Activated CD8-positive, alpha-beta memory T cell treated with anti-CD3 and anti-CD28 coated beads, Interleukin-2, amount 10 ng/mL, durations not matched to agents 7 days and 5 days (primary cell): ENCODE measurements at regions not wholly inside any gene's neighbourhood (a gene's known extent, or its start where the extent isn't known, plus 50 kb on each side); places are given as distances from the start of the nearest gene placed in this dataset.
"Not testable (repeated sequence)": the region's sequence is repeated elsewhere in the genome, so short reads cannot be mapped to it uniquely, and the experiment has no call there.

Experiments used
- ATAC-seq: fragments of 150-1000 bp; cut with Tn5 transposase; one replicate; pipeline ENCODE4 v1.10.0; 2021; ENCODE audit warnings: moderate library complexity
- CTCF ChIA-PET: fragments of 350-600 bp; sonication (Branson Sonifier 250); formaldehyde crosslinking; loops from one replicate; lab custom pipeline; 2021; ENCODE audit warnings: antibody characterized with exemption; lab: Charles Lee
- DNase-seq: peaks from one replicate; pipeline ENCODE4 v3.0.0-alpha.2; 2020
- H3K27ac Mint-ChIP-seq: one replicate; pipeline ENCODE4 v1.8.0; 2021; ENCODE audit warnings: mild to moderate bottlenecking, mixed read lengths
- H3K27me3 Mint-ChIP-seq: one replicate; pipeline ENCODE4 v1.8.0; 2021; ENCODE audit warnings: mixed read lengths
- H3K36me3 Mint-ChIP-seq: one replicate; pipeline ENCODE4 v1.8.0; 2021; ENCODE audit warnings: mild to moderate bottlenecking, mixed read lengths
- H3K4me1 Mint-ChIP-seq: one replicate; pipeline ENCODE4 v1.8.0; 2021; ENCODE audit warnings: mixed read lengths
- H3K4me3 Mint-ChIP-seq: one replicate; pipeline ENCODE4 v1.8.0; 2021; ENCODE audit warnings: mild to moderate bottlenecking, moderate library complexity, mixed read lengths
- H3K9me3 Mint-ChIP-seq: one replicate; pipeline ENCODE4 v1.8.0; 2022; ENCODE audit warnings: low read depth, mixed read lengths

GRCh38 chr21:35819134-35819533 lies 241.2 kb downstream of the SETD4 start:
- CTCF ChIA-PET = no interaction called here
- Mint-ChIP-seq H3K27ac (no peak overlapping the region), H3K36me3 (no peaks in the 10 kb centered on the region), H3K4me3 (no peak overlapping the region), H3K4me1 (no peaks in the 10 kb centered on the region), H3K27me3 (peaks cover 10% of the 10 kb centered on the region), H3K9me3 (no peaks in the 10 kb centered on the region)
- ATAC-seq = no peak
- no peak for DNase-seq

GRCh38 chr21:35818597-35818996 lies 241.7 kb downstream of the SETD4 start:
- H3K27me3 Mint-ChIP-seq = peaks cover 5% of the 10 kb centered on the region
- H3K4me1 Mint-ChIP-seq = no peaks in the 10 kb centered on the region
- DNase-seq (no peak), ATAC-seq (no peak)
- CTCF ChIA-PET = no interaction called here
- no peak overlapping the region for H3K4me3 Mint-ChIP-seq
- H3K36me3 Mint-ChIP-seq = no peaks in the 10 kb centered on the region
- H3K9me3 Mint-ChIP-seq = no peaks in the 10 kb centered on the region
- no peak overlapping the region for H3K27ac Mint-ChIP-seq

GRCh38 chr21:35814858-35815619 lies 245.3 kb downstream of the SETD4 start:
- no peak overlapping the region for H3K27ac Mint-ChIP-seq
- DNase-seq (no peak), ATAC-seq (no peak)
- no peak overlapping the region for H3K4me3 Mint-ChIP-seq
- no peaks in the 10 kb centered on the region for H3K36me3 Mint-ChIP-seq
- CTCF ChIA-PET = no interaction called here
- peaks cover 2% of the 10 kb centered on the region for H3K27me3 Mint-ChIP-seq
- H3K9me3 Mint-ChIP-seq = no peaks in the 10 kb centered on the region
- no peaks in the 10 kb centered on the region for H3K4me1 Mint-ChIP-seq

GRCh38 chr21:35812679-35813078 lies 247.6 kb downstream of the SETD4 start:
- Mint-ChIP-seq H3K36me3 (no peaks in the 10 kb centered on the region), H3K27me3 (peaks cover 7% of the 10 kb centered on the region), H3K27ac (no peak overlapping the region), H3K4me1 (no peaks in the 10 kb centered on the region), H3K4me3 (no peak overlapping the region), H3K9me3 (no peaks in the 10 kb centered on the region)
- CTCF ChIA-PET = no interaction called here
- DNase-seq = no peak
- ATAC-seq = no peak

DNA sequence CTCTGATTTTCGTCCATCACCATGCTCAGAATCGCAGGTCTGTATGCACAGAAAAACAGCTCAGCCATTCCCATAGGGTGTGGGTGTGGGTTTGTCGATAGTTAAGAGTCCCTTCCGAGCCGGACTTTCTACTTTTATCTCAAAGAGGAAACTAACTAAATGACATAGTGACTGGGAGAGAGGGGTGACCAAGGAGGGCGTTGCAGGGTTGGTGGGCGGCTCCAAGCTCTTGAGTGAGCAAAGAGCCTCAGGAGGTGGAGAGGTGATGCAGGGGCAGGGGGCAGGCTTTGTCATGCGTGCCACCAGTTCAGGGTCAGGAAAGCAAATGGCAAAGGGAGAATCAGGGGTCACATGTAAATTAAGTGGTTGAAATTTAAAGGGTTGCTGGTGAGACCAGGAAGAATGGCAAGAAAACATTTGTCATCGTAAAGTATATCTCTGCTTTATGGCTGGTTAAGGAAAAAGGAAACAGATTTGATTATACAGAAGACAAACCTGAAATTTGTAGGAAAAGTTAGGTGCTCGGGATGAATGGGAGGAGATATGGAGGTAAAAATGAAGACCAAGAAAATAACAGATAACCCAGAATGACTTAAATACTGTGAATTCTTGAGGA lies 249.0 kb downstream of the SETD4 start:
- Mint-ChIP-seq H3K27me3 (peaks cover 7% of the 10 kb centered on the region), H3K36me3 (no peaks in the 10 kb centered on the region), H3K27ac (no peak overlapping the region), H3K9me3 (no peaks in the 10 kb centered on the region), H3K4me3 (no peak overlapping the region), H3K4me1 (no peaks in the 10 kb centered on the region)
- DNase-seq (no peak), ATAC-seq (no peak)
- CTCF ChIA-PET = no interaction called here

- H3K27me3 Mint-ChIP-seq = peaks cover 7% of the 10 kb centered on the region
- no peak overlapping the region for H3K4me3 Mint-ChIP-seq
- CTCF ChIA-PET = no interaction called here
- no peak overlapping the region for H3K27ac Mint-ChIP-seq
- H3K9me3 Mint-ChIP-seq = no peaks in the 10 kb centered on the region
- H3K36me3 Mint-ChIP-seq = no peaks in the 10 kb centered on the region
- ATAC-seq (no peak), DNase-seq (no peak)
- no peaks in the 10 kb centered on the region for H3K4me1 Mint-ChIP-seq
Observed at GRCh38 chr21:35810431-35810970, 249.8 kb downstream of the SETD4 start.

- Mint-ChIP-seq H3K9me3 (no peaks in the 10 kb centered on the region), H3K36me3 (no peaks in the 10 kb centered on the region), H3K4me3 (no peak overlapping the region), H3K27me3 (peaks cover 31% of the 10 kb centered on the region), H3K27ac (no peak overlapping the region), H3K4me1 (no peaks in the 10 kb centered on the region)
- no peak for DNase-seq
- ATAC-seq = no peak
- CTCF ChIA-PET = no interaction called here
Observed at GRCh38 chr21:35801391-35801790, 258.9 kb downstream of the SETD4 start.

DNA sequence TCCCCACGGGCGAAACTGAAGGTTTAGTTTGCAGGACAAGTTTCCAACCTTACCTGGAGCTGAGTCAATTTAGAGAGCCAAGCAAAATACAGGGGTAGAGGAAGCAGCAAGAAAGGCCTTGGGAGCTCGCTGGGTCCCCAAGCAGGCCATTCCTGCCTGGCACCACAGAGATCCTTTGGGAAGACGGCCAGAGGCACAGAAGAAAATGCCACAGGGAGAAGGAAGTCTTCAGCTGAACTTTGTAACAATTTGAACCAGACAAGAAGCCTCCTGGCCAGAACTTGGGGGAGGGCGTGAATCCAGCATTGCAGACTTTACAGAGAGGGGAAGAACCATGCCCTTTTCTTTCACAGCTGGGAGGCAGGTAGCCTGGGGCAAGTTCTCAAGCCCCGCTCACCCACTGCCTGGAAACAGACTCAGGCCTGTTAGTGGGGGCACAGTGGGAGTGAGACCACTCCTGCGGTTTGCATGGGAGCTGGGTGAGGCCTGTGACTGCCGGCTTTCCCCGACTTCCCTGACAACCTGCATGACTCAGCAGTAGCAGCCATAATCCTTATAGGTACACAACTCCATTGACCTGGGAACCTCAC lies 259.4 kb downstream of the SETD4 start:
- ATAC-seq, CTCF ChIA-PET, H3K4me3 Mint-ChIP-seq, H3K36me3 Mint-ChIP-seq, H3K9me3 Mint-ChIP-seq, H3K27ac Mint-ChIP-seq, H3K4me1 Mint-ChIP-seq, DNase-seq: not testable (repeated sequence)
- H3K27me3 Mint-ChIP-seq = peaks cover 31% of the 10 kb centered on the region

- Mint-ChIP-seq H3K27me3 (peaks cover 11% of the 10 kb centered on the region), H3K4me1 (no peaks in the 10 kb centered on the region), H3K4me3 (no peak overlapping the region), H3K27ac (no peak overlapping the region), H3K36me3 (no peaks in the 10 kb centered on the region), H3K9me3 (no peaks in the 10 kb centered on the region)
- ATAC-seq = no peak
- DNase-seq = no peak
- CTCF ChIA-PET = no interaction called here
Observed at GRCh38 chr21:35796844-35797243, 263.5 kb downstream of the SETD4 start.

- H3K4me3 Mint-ChIP-seq, H3K36me3 Mint-ChIP-seq, H3K27me3 Mint-ChIP-seq, DNase-seq, CTCF ChIA-PET, H3K9me3 Mint-ChIP-seq, ATAC-seq, H3K27ac Mint-ChIP-seq, H3K4me1 Mint-ChIP-seq: not testable (repeated sequence)
Observed at GRCh38 chr21:35794527-35794926, 265.8 kb downstream of the SETD4 start.

- ATAC-seq (no peak), DNase-seq (no peak)
- CTCF ChIA-PET = no interaction called here
- H3K36me3 Mint-ChIP-seq = no peaks in the 10 kb centered on the region
- H3K27me3 Mint-ChIP-seq = peaks cover 7% of the 10 kb centered on the region
- no peak overlapping the region for H3K27ac Mint-ChIP-seq
- no peaks in the 10 kb centered on the region for H3K9me3 Mint-ChIP-seq
- H3K4me3 Mint-ChIP-seq = no peak overlapping the region
- no peaks in the 10 kb centered on the region for H3K4me1 Mint-ChIP-seq
Observed at GRCh38 chr21:35792569-35793305, 267.6 kb downstream of the SETD4 start.

DNA sequence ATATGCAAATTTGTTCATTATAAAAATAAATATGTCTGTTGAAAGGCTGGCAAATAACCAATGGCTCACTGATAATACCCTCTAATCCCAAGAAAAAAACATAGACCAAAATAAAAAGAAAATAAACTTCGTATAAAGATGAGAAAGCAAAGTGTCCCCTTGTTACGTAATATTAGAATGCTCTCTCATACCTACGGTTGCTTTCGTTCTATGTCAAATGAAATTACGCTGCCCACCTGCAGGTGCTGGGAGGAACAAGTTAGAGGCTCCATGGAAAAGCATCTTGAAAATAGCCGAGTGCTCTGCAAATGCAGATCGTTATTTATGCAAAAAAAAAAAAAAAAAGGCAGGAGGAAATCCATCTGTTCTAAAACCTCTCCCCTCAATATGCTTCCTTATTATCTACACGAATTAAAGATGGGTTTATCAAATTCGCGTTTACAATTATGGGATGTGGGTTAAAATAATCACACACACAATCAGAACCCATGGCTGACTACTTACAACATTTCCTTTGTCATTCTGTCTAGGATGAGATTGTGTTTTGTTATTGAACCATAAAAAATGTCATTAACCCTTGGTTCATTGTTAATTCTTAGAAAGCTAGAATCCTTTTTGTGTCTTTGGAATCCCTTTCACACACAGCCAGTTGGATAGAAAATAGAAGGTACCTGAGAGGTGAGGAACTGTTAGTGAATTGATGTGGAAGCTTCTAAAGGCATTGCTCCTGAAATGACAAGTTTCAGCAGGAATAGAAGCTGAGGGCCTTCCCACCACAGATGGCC lies 268.6 kb downstream of the SETD4 start:
- Mint-ChIP-seq H3K4me1 (no peaks in the 10 kb centered on the region), H3K27ac (no peak overlapping the region), H3K4me3 (no peak overlapping the region), H3K27me3 (peaks cover 4% of the 10 kb centered on the region), H3K36me3 (no peaks in the 10 kb centered on the region), H3K9me3 (no peaks in the 10 kb centered on the region)
- DNase-seq = no peak
- ATAC-seq = no peak
- CTCF ChIA-PET = no interaction called here

- DNase-seq = no peak
- H3K4me1 Mint-ChIP-seq = no peaks in the 10 kb centered on the region
- no peak overlapping the region for H3K27ac Mint-ChIP-seq
- H3K9me3 Mint-ChIP-seq = no peaks in the 10 kb centered on the region
- H3K36me3 Mint-ChIP-seq = no peaks in the 10 kb centered on the region
- H3K27me3 Mint-ChIP-seq = peaks cover 7% of the 10 kb centered on the region
- ATAC-seq = no peak
- CTCF ChIA-PET = no interaction called here
- H3K4me3 Mint-ChIP-seq = no peak overlapping the region
Observed at GRCh38 chr21:35783721-35784120, 276.6 kb downstream of the SETD4 start.
